Esophagus squamous epithelium (tissue), 5 donors: ENCODE measurements at regions not wholly inside any gene's neighbourhood (a gene's known extent, or its start where the extent isn't known, plus 50 kb on each side); places are given as distances from the start of the nearest gene placed in this dataset.

Experiments
- DNase-seq: peaks from one replicate; lab custom pipeline; 2025; lab: John Stamatoyannopoulos, UW
- H3K27ac ChIP-seq, 4 donors: fragments of 200-600 bp; sonication (generic); one replicate each; pipeline ENCODE4 v1.5.1; 2016 to 2019; ENCODE audit warnings: mild to moderate bottlenecking in 1 of 4
- H3K27me3 ChIP-seq, 4 donors: fragments of 200-600 bp; sonication (generic); 1 replicate in 3 of 4; 2 replicates in 1 of 4; pipeline versions ENCODE4 v1.5.1 to v1.6.0; 2017 to 2021; ENCODE audit warnings: antibody characterized with exemption in 1 of 4
- H3K36me3 ChIP-seq, 3 donors: fragments of 200-600 bp; sonication (generic); one replicate each; pipeline ENCODE4 v1.5.1; 2016 to 2019
- H3K4me1 ChIP-seq, 3 donors: fragments of 200-600 bp; sonication (generic); one replicate each; pipeline ENCODE4 v1.5.1; 2017 to 2019
- H3K4me3 ChIP-seq, 4 donors: fragments of 200-600 bp; sonication (generic); 1 replicate in 3 of 4; 2 replicates in 1 of 4; pipeline ENCODE4 v1.5.1; 2016 to 2019; ENCODE audit warnings: mild to moderate bottlenecking in 2 of 4, moderate library complexity in 1 of 4
- H3K9me3 ChIP-seq, 3 donors: fragments of 200-600 bp; sonication (generic); one replicate each; pipeline ENCODE4 v1.5.1; 2016 to 2019
- POLR2A ChIP-seq, 4 donors: fragments of 450-650 bp; IDR thresholded peaks; one replicate each; pipeline ENCODE4 v1.6.1; 2017; ENCODE audit warnings: antibody characterized with exemption in 4 of 4, mild to moderate bottlenecking in 4 of 4, moderate library complexity in 3 of 4
- WGBS, 2 donors: methylation state at CpG; one replicate each; pipeline ENCODE4 v1.1.5; 2018; 5-methylcytosine and 5-hydroxymethylcytosine counted together
- intact Hi-C: fragments of 100-400 bp; cut with DNase I; formaldehyde crosslinking; loops from one replicate; pipeline ENCODE4 v1.15.0; 2022
- TF ChIP-seq, protein P1 (sequence below), 6 experiments: fragments of 450-650 bp in 4 of 6; fragments of 200-600 bp in 2 of 6; sonication (generic) in 2 of 6; IDR thresholded peaks; one replicate each; pipeline ENCODE4 v1.5.1; 2016 to 2019; ENCODE audit warnings: antibody characterized with exemption in 6 of 6, mild to moderate bottlenecking in 4 of 6, moderate library complexity in 4 of 6
- donor health status: DM: yes; HTN: yes; CAD: no.

DNA sequence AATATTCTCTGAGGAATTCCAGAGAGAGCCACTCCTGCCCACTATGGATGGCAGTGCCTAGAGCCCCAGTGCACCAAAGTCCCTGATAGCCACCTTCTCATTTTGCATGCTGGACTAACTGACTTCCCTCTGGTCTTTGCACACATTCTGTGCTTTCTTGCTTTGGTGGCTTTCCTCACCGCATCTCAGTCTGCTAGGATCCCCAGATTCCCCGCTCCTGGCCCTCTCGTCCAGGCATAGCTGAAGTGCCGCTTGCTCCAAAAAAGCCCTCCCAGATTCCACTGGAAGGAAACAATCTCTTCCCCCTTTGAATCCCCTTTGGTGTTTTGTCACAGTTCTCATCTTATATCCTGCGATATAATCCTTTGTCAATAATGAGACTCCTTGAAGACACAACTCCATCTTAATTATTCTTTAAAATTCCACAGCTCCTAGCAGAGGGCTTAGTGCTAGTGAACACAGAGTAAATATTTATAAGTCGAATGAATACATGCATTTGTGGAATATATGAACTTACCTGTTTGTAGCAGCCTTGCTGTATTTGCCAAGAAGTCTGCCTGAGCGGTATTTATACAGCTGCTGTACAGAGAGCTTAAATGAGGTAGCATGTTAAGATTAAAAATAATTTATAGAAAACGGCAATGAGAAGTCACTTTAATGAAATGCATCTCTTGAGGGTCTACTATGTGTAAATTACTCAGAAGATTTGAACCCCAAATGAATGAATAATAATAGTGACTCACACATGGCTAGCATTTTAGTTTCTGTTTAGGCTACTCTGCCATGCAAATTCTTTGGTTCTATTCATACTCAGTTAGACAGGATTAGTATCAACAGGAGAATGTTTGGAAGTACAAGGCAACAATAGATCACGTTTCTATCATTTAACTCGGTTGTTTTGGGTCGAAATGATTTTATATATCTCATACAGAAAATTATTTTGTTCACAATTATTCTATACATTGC lies 421.9 kb upstream of the TENM3 start:
- intact Hi-C loops = no loop called here
- Histone ChIP-seq H3K36me3 (no peaks in the 10 kb centered on the region), H3K4me3 (no peak overlapping the region), H3K27me3 (no peaks in the 10 kb centered on the region), H3K9me3 (no peaks in the 10 kb centered on the region), H3K4me1 (no peaks in the 10 kb centered on the region), H3K27ac (no peak overlapping the region)
- no peak for TF ChIP-seq POLR2A (IDR thresholded peaks at IDR 0.05)
- TF ChIP-seq, protein P1, sequence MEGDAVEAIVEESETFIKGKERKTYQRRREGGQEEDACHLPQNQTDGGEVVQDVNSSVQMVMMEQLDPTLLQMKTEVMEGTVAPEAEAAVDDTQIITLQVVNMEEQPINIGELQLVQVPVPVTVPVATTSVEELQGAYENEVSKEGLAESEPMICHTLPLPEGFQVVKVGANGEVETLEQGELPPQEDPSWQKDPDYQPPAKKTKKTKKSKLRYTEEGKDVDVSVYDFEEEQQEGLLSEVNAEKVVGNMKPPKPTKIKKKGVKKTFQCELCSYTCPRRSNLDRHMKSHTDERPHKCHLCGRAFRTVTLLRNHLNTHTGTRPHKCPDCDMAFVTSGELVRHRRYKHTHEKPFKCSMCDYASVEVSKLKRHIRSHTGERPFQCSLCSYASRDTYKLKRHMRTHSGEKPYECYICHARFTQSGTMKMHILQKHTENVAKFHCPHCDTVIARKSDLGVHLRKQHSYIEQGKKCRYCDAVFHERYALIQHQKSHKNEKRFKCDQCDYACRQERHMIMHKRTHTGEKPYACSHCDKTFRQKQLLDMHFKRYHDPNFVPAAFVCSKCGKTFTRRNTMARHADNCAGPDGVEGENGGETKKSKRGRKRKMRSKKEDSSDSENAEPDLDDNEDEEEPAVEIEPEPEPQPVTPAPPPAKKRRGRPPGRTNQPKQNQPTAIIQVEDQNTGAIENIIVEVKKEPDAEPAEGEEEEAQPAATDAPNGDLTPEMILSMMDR (IDR thresholded peaks at IDR 0.05) = no peak
- DNase-seq = no peak
- WGBS, 2 donors = 51 to 58% methylated on average over 11 of the region's 11 CpGs

DNA sequence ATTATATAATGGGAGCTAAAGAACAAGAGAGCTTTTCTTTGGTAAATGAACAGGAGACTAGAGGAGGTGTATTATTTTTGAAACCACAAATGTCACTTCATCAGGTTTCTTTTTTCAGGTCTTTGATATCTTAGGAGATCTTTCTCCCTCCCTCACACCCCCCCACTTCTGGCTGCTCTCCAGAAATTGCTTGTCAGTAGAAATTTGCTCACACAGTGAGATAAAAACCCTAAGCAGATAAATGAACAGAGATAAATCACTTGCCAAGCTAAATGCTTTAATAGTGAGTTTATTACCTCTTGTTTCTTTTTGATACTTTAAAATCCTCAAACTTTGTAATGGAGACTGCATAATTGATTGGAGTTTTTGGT lies 421.2 kb upstream of the TENM3 start:
- Histone ChIP-seq H3K4me1 (no peaks in the 10 kb centered on the region), H3K27me3 (no peaks in the 10 kb centered on the region), H3K4me3 (no peak overlapping the region), H3K36me3 (no peaks in the 10 kb centered on the region), H3K27ac (no peak overlapping the region), H3K9me3 (no peaks in the 10 kb centered on the region)
- TF ChIP-seq POLR2A (IDR thresholded peaks at IDR 0.05) = no peak
- TF ChIP-seq, protein P1 (IDR thresholded peaks at IDR 0.05) = no peak
- intact Hi-C loops = no loop called here
- DNase-seq = no peak

DNA sequence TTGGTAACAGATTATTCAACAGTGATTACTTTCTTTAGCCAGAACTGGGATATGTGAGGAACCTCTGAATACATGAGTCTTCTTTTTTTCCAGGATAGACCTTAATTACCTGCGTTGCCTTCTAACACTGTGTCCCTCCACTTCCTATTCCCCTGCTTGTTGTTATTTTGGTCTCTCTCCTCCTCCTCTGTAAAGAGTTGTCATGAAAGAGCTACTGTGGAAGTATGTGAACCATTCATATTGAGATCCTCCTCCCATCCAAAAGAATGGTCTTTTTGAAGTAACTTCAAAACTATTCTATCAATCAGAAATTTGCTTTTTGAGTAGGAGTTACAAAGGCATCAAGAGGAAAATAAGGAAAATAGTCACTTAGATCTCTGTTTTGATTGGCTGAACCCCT lies 420.0 kb upstream of the TENM3 start:
- no peaks in the 10 kb centered on the region for H3K36me3 ChIP-seq
- H3K9me3 ChIP-seq = no peaks in the 10 kb centered on the region
- no peaks in the 10 kb centered on the region for H3K4me1 ChIP-seq
- H3K4me3 ChIP-seq = no peak overlapping the region
- DNase-seq = no peak
- no peak overlapping the region for H3K27ac ChIP-seq
- WGBS, 2 donors = 43 to 63% methylated on average over 1 of the region's 1 CpG
- TF ChIP-seq, protein P1 (IDR thresholded peaks at IDR 0.05) = no peak
- intact Hi-C loops = no loop called here
- H3K27me3 ChIP-seq = no peaks in the 10 kb centered on the region

DNA sequence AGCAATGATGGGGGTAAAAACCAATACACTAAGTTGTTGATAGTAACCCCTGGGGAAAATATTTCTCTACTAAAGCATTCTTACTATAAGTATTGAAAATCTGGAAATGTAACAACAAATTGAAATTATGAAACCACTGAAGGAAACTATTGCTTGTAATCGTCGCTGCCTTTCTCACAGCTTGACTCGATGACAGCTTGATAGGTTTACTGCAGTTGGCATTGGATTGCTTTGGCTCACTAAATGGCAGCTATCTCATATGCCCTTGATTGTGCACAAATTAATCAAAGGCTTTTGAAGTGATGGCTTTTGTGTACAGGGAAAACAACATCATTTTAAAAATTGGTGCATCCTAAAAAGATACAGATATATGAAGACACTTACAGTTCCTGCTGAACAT lies 419.6 kb upstream of the TENM3 start:
- H3K27ac ChIP-seq = no peak overlapping the region
- no peaks in the 10 kb centered on the region for H3K36me3 ChIP-seq
- intact Hi-C loops = no loop called here
- no peak for DNase-seq
- WGBS, 2 donors = 84 to 92% methylated on average over 3 of the region's 3 CpGs
- no peaks in the 10 kb centered on the region for H3K9me3 ChIP-seq
- no peak overlapping the region for H3K4me3 ChIP-seq
- TF ChIP-seq, protein P1 (IDR thresholded peaks at IDR 0.05) = no peak
- TF ChIP-seq POLR2A (IDR thresholded peaks at IDR 0.05) = no peak
- H3K4me1 ChIP-seq = no peaks in the 10 kb centered on the region
- no peaks in the 10 kb centered on the region for H3K27me3 ChIP-seq

DNA sequence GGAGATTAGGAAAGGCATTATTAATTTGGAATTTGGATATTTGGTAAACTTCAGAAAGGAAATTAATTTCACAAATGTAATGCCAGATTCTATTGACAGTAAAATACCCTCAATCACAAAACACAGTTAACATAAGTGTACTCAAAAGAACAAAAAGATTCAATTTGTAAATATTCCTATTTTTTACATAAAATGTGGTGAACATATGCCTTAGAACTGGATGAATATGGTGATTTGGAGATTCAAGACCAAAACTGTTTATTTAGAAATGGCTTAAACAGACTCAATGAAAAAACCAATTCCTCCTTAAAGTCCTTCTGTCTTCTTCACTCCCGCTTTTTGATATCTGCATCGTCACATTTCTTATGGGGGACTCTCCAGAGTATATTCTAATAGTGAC lies 417.6 kb upstream of the TENM3 start:
- H3K36me3 ChIP-seq = no peaks in the 10 kb centered on the region
- 72 to 83% methylated on average over 2 of the region's 2 CpGs for WGBS, 2 donors
- TF ChIP-seq, protein P1 (IDR thresholded peaks at IDR 0.05) = no peak
- TF ChIP-seq POLR2A (IDR thresholded peaks at IDR 0.05) = no peak
- intact Hi-C loops = no loop called here
- H3K4me1 ChIP-seq = no peaks in the 10 kb centered on the region
- no peaks in the 10 kb centered on the region for H3K9me3 ChIP-seq
- H3K27ac ChIP-seq = no peak overlapping the region
- no peak for DNase-seq
- no peaks in the 10 kb centered on the region for H3K27me3 ChIP-seq
- H3K4me3 ChIP-seq = no peak overlapping the region
